ENCODE measurements at regions not wholly inside any gene's neighbourhood (a gene's known extent, or its start where the extent isn't known, plus 50 kb on each side); places are given as distances from the start of the nearest gene placed in this dataset.

- no peak for TF ChIP-seq CTCF (conservative IDR thresholded peaks at IDR 0.05; ENCODE audit: low read length)
- no peak for TF ChIP-seq EZH2phosphoT487 (IDR thresholded peaks at IDR 0.05; ENCODE audit: borderline replicate concordance)
These were observed 419.7 kb downstream of the CDH10 start for GRCh38 chr5:24225051-24225450.

Measured in Loucy (cell line).